Skeletal muscle tissue (tissue), 3 donors: ENCODE measurements at regions not wholly inside any gene's neighbourhood (a gene's known extent, or its start where the extent isn't known, plus 50 kb on each side); places are given as distances from the start of the nearest gene placed in this dataset.
"Not testable (repeated sequence)": the region's sequence is repeated elsewhere in the genome, so short reads cannot be mapped to it uniquely, and the experiment has no call there.

Source experiments
- H3K27ac ChIP-seq: one replicate; pipeline ENCODE4 v1.7.0; 2013; ENCODE audit warnings: mild to moderate bottlenecking, low read depth, low read length, inconsistent platforms
- H3K27me3 ChIP-seq, 3 donors: one replicate each; pipeline ENCODE4 v1.7.0; 2013; ENCODE audit warnings: low read length in 3 of 3; ENCODE audit not compliant: control insufficient read depth in 3 of 3, insufficient read depth in 3 of 3
- H3K36me3 ChIP-seq, 3 donors: one replicate each; pipeline ENCODE4 v1.7.0; 2013; ENCODE audit warnings: low read length in 3 of 3; ENCODE audit not compliant: control insufficient read depth in 3 of 3, insufficient read depth in 3 of 3
- H3K4me1 ChIP-seq, 3 donors: one replicate each; pipeline ENCODE4 v1.7.0; 2013; ENCODE audit warnings: low read length in 3 of 3, mild to moderate bottlenecking in 3 of 3; ENCODE audit not compliant: control insufficient read depth in 3 of 3, insufficient read depth in 3 of 3
- H3K4me3 ChIP-seq, 3 donors: one replicate each; pipeline ENCODE4 v1.7.0; 2013; ENCODE audit warnings: low read length in 3 of 3
- H3K9ac ChIP-seq, 3 donors: one replicate each; pipeline ENCODE4 v1.7.0; 2013; ENCODE audit warnings: low read length in 3 of 3, mild to moderate bottlenecking in 3 of 3, moderate library complexity in 2 of 3, low read depth in 1 of 3
- H3K9me3 ChIP-seq, 3 donors: one replicate each; pipeline ENCODE4 v1.7.0; 2013; ENCODE audit warnings: low read length in 3 of 3; ENCODE audit not compliant: control insufficient read depth in 3 of 3
- donor health status: Osteomylitis.

DNA sequence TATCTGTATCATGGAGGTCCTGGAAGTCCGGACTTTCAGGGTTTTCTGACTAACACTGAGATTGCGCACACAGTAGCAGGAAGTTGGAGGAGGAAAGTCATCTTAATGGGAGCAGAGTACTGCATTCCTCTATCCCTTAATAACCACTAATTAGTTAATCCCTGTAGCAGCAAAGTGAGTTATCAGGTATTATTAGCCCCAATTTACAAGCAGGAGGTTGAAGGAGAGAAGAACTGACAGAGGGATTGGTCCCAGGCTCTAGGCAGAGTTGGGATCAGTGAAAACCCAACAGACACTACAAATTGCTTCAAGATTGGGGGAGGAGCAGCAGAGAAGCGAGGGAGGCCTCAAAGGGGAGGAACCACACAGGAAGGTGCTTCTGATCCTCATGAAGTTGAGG is 74.5 kb upstream of the XPA start:
- no peaks in the 10 kb centered on the region for H3K36me3 ChIP-seq
- H3K9ac ChIP-seq: no peak overlapping the region
- H3K27me3 ChIP-seq: peaks cover 22 to 35% (median 26%) of the 10 kb centered on the region in 3 donors
- no peak overlapping the region for H3K27ac ChIP-seq
- H3K4me3 ChIP-seq: no peak overlapping the region
- H3K4me1 ChIP-seq: no peaks in the 10 kb centered on the region
- no peaks in the 10 kb centered on the region for H3K9me3 ChIP-seq

DNA sequence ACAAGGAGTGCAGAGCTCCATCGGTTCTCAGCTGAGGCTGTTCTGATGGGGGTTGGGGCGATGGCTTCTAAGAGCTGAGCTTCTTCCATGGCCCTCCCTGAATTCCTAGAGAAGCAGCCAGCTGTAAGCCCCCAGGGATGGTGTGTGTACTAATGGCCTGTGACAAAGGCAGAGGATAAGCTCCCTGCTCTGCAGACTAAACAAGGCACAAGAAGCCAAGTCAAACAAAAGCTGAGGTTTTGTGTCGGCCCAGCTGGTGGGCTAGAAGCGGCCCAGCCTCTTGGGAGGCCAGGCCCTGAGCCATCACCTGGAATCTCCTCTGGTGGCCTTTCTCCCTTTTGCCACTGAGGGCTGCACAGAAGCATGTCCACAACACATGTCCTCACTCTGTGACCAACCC is 75.0 kb upstream of the XPA start:
- H3K27me3 ChIP-seq: peaks cover 22 to 35% (median 25%) of the 10 kb centered on the region in 3 donors
- H3K9me3 ChIP-seq: no peaks in the 10 kb centered on the region
- H3K27ac ChIP-seq: no peak overlapping the region
- H3K4me1 ChIP-seq: no peaks in the 10 kb centered on the region
- H3K36me3 ChIP-seq: no peaks in the 10 kb centered on the region
- no peak overlapping the region for H3K4me3 ChIP-seq
- H3K9ac ChIP-seq: no peak overlapping the region

DNA sequence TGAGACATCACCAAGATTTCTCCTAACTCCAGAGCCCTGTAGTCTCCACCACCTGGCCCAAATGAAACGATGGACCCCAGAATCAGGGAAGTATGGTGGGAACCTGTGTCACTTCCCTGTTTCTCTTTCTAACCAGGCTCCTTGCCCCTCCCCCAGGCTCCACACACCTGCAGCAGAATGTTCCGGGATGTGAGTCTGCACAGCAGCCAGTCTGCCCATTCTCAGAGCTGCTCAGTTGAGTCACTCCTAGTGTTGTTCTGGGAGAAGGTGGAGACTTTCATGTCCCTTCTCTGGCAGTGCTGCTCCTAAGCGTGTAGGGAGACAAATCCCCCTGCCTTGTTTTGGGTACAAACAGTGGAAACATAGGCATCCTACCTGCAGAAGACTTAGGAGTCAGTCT is 76.0 kb upstream of the XPA start:
- no peak overlapping the region for H3K27ac ChIP-seq
- no peaks in the 10 kb centered on the region for H3K9me3 ChIP-seq
- no peak overlapping the region for H3K4me3 ChIP-seq
- no peak overlapping the region for H3K9ac ChIP-seq
- peaks cover 22 to 35% (median 25%) of the 10 kb centered on the region in 3 donors for H3K27me3 ChIP-seq
- no peaks in the 10 kb centered on the region for H3K36me3 ChIP-seq
- H3K4me1 ChIP-seq: no peaks in the 10 kb centered on the region

- Histone ChIP-seq H3K9ac (no peak overlapping the region), H3K27ac (no peak overlapping the region), H3K4me3 (no peak overlapping the region), H3K4me1 (no peaks in the 10 kb centered on the region), H3K27me3 (peaks cover 22 to 35% (median 25%) of the 10 kb centered on the region in 3 donors), H3K36me3 (no peaks in the 10 kb centered on the region), H3K9me3 (no peaks in the 10 kb centered on the region)
Observed at GRCh38 chr9:97773723-97774122, 76.6 kb upstream of the XPA start.

- H3K36me3 ChIP-seq: no peaks in the 10 kb centered on the region
- H3K9me3 ChIP-seq: no peaks in the 10 kb centered on the region
- H3K9ac ChIP-seq: no peak overlapping the region
- peaks cover 18 to 30% (median 27%) of the 10 kb centered on the region in 3 donors for H3K27me3 ChIP-seq
- H3K27ac ChIP-seq: no peak overlapping the region
- no peaks in the 10 kb centered on the region for H3K4me1 ChIP-seq
- no peak overlapping the region for H3K4me3 ChIP-seq
Observed at GRCh38 chr9:97774673-97775072, 77.5 kb upstream of the XPA start.

GRCh38 chr9:97778740-97779139 is 74.3 kb upstream of the FOXE1 start:
- not testable (repeated sequence) for H3K27ac ChIP-seq, H3K9me3 ChIP-seq, H3K4me3 ChIP-seq, H3K36me3 ChIP-seq, H3K4me1 ChIP-seq, H3K9ac ChIP-seq
- peaks cover 0 to 12% (median 5%) of the 10 kb centered on the region in 3 donors for H3K27me3 ChIP-seq

DNA sequence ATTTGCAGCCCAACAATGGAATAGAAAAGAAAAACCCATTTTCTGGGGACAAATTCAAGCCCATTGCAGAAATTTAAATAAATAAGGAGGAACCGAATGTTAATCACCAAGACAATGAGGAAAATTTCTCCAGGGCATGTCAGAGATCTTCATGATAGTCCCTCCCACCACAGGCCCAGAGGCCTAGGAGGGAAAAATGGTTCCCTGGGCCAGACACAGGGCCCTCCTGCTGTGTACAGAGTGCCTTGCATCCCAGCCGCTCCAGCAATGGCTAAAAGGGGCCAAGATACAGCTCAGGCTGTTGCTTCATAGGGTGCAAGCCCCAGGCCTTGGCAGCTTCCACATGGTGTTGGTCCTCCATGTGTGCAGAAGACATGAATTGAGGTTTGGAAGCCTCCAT is 73.4 kb upstream of the FOXE1 start:
- Histone ChIP-seq H3K36me3 (no peaks in the 10 kb centered on the region), H3K27ac (no peak overlapping the region), H3K9me3 (no peaks in the 10 kb centered on the region), H3K27me3 (peaks cover 0 to 12% (median 7%) of the 10 kb centered on the region in 3 donors), H3K4me1 (no peaks in the 10 kb centered on the region), H3K4me3 (no peak overlapping the region), H3K9ac (no peak overlapping the region)

GRCh38 chr9:97781902-97782301 is 71.1 kb upstream of the FOXE1 start:
- Histone ChIP-seq H3K4me3 (no peak overlapping the region), H3K27me3 (peaks cover 0 to 15% (median 7%) of the 10 kb centered on the region in 3 donors), H3K4me1 (no peaks in the 10 kb centered on the region), H3K9ac (no peak overlapping the region), H3K9me3 (no peaks in the 10 kb centered on the region), H3K27ac (no peak overlapping the region), H3K36me3 (no peaks in the 10 kb centered on the region)

DNA sequence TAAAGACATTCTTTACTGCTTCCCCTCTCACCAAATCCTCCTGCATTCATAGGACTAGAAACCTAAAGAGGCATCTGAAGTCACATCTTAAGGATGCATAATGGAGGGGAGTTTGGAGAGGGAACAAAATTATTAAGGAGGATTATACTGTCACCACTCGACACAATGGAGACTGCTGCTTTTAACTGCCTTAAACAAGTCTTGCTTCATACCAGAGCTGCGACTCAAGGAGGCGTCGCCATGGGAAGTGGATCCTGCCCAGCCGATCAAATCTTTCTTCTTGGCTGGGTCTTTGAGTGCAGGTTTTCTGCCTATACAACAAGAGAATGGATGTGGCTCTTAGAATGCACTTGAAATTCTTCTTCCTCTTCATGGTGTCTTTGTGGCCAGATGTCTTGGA is 66.7 kb upstream of the FOXE1 start:
- no peaks in the 10 kb centered on the region for H3K9me3 ChIP-seq
- H3K4me3 ChIP-seq: no peak overlapping the region
- no peaks in the 10 kb centered on the region for H3K36me3 ChIP-seq
- peaks cover 0 to 19% (median 9%) of the 10 kb centered on the region in 3 donors for H3K27me3 ChIP-seq
- H3K9ac ChIP-seq: no peak overlapping the region
- no peak overlapping the region for H3K27ac ChIP-seq
- H3K4me1 ChIP-seq: no peaks in the 10 kb centered on the region

DNA sequence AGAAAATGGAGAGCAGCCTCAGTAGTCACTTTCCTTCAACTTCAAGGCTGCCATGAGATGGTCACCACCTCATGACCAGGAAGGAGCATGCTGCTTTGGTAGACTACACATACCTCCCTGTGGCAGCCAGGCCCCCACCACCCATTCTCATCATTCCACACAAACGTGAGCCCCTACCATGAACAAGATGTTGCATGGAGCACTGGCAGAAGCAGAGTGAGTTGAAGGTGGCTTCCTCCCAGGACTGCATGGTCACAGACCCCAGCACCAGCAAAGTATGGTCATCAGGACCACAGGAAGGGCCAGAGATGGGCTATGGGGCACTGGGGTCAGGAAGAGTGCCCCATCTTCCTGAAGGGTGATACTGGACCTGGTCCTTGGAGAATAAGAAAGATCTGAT is 65.5 kb upstream of the FOXE1 start:
- no peaks in the 10 kb centered on the region for H3K4me1 ChIP-seq
- no peaks in the 10 kb centered on the region for H3K9me3 ChIP-seq
- no peaks in the 10 kb centered on the region for H3K36me3 ChIP-seq
- no peak overlapping the region for H3K9ac ChIP-seq
- no peak overlapping the region for H3K4me3 ChIP-seq
- H3K27ac ChIP-seq: no peak overlapping the region
- H3K27me3 ChIP-seq: peaks cover 0 to 14% (median 9%) of the 10 kb centered on the region in 3 donors
